ENCODE measurements at regions not wholly inside any gene's neighbourhood (a gene's known extent, or its start where the extent isn't known, plus 50 kb on each side); places are given as distances from the start of the nearest gene placed in this dataset.
"Not testable (repeated sequence)": the region's sequence is repeated elsewhere in the genome, so short reads cannot be mapped to it uniquely, and the experiment has no call there.

GRCh38 chr1:234956821-234957329 lies 171.8 kb downstream of the TOMM20 start:
- DNase-seq: peak; percentile 89

DNA sequence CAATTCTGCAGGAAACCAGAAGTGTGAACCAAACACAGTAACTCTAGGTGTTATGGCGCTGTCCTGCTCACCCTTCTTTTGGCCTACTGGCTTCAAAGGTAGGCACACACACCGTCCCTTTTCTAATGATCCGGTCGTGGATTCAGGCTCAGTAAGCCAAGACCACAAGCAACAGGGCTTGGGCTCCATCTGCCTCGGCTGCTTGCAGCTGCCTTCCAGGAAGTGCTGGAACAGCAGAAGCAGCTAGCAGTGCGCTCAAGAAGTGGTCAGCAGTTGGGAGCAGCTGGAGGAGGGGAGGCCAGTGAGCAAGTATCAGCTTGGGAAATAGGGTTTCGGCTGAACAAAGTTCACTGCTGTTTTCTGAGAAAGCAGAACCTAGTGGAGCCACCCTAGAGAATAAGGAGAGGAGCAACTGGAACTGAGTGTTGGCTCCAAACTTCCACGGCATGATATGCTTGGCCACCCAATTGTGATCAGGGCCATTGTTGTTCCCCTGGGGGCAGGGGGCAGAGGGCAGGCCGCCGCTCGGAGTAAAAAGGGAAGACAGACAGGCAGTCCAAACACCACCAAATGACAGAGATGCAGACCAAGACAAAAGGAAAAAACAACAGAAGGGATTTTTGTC lies 173.4 kb downstream of the TOMM20 start:
- DNase-seq: no peak

DNA sequence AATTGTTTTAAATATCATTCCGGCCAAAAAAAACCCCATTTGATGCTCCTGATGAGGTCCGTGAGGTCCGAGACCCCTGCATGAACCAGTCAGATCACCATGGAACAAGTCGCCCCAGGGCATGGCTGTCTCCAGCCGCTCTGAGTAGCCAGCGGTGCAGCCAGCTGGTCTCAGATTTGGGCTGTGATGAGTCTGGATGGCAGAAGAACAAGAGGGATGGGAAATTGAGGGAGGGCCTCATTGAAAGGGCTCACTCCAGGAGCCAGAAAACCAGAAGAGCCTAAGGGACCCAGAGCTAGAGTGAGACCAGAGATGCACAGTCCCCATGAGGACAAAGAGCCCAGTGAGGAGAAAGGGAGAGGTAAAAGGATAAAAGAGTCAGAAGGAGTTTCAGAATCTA lies 174.0 kb downstream of the TOMM20 start:
- no peak for DNase-seq

DNA sequence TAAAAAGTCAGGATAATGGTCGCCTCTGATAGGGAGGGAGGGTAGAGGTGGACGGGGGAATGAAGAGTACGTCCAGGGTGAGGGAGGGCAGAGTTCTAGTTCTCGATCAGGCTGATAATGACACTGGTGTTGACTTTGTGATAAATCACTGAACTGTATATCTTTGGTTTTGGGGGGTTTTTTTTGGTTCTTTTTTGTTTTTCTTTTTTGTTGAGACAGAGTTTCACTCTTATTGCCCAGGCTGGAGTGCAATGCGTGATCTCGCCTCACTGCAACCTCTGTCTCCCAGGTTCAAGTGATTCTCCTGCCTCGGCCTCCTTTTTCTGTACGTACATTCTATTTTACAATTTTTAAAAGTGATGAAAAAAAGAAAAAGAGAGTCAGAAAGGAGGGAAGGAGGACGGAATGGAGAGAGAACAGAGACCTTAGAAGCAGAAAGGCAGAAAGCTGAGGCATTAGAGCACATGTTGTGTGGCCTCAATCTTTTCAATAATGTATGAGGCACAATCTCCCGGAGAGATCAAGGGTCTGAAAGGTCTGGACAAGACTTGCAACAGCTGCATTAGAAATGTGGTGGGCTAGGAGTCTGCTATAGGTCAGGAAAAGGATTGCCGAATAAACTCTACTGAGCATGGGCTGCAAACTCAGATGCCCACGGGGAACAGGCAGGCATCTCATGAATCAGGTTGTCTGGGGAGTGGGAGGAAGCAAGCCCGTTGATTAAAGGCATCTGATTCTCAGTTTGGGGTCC lies 174.8 kb downstream of the TOMM20 start:
- no peak for DNase-seq

- DNase-seq: no peak
Observed at GRCh38 chr1:234950598-234950997, 178.0 kb downstream of the TOMM20 start.

DNA sequence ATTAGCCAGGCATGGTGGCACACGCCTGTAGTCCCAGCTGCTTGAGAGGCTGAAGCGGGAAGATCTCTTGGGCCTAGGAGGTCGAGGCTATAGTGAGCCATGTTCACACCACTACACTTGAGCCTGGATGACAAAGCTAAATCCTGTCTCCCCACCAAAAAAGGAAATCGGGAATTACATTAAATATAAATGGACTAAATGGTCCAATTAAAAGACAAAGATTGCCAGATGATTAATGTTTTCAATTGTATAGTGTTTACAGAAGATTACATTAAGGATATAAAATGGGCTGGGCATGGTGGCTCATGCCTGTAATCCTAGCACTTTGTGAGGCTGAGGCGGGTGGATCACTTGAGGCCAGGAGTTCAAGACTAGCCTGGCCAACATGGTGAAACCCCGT lies 179.1 kb downstream of the TOMM20 start:
- DNase-seq: not testable (repeated sequence)

GRCh38 chr1:234944439-234945344 lies 183.9 kb downstream of the TOMM20 start:
- no peak for DNase-seq

DNA sequence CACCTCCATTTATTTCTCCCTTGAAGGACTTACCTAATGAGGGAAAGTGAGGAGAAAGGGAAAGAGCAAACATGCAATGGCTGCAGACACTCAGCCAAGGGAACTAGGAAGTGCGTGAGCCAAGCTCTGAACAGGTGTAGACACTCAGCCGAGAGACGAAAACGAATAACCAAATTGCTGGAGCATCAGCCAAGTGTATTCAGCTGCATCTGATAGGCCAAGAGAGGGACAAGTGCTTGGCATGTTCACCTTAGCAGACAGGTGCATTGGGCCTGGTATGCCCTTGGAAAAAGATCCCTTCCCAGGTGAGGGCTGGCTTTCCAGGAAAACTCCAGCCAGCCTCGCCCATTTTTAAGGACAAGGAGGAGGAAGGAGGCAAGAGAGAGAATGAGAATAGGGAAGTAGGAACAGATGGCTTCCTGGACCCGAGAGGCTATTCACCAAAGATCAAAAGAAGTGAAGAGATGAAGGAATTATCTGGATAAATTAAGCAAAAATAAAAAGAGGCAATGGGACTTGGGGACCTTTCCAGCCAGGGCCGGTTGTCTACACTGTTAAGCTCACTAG lies 184.7 kb downstream of the TOMM20 start:
- DNase-seq: no peak

GRCh38 chr1:234942879-234943506 lies 185.6 kb downstream of the TOMM20 start:
- no peak for DNase-seq

DNA sequence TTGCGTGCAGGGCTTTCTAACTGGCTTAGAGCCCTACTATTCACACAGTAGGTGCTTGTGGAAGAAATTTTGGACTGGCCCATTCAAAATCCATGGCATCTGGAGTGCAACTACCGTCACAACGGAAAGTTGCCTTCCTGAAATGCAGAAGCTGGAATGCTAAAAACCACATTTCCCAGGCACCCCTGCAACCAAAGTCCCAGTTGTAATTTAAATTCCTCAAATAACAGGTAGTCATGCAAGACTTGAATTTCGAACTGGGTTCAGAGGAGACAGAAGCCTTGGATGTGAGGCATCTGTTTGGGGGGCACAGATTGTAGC lies 186.7 kb downstream of the TOMM20 start:
- DNase-seq: no peak

DNA sequence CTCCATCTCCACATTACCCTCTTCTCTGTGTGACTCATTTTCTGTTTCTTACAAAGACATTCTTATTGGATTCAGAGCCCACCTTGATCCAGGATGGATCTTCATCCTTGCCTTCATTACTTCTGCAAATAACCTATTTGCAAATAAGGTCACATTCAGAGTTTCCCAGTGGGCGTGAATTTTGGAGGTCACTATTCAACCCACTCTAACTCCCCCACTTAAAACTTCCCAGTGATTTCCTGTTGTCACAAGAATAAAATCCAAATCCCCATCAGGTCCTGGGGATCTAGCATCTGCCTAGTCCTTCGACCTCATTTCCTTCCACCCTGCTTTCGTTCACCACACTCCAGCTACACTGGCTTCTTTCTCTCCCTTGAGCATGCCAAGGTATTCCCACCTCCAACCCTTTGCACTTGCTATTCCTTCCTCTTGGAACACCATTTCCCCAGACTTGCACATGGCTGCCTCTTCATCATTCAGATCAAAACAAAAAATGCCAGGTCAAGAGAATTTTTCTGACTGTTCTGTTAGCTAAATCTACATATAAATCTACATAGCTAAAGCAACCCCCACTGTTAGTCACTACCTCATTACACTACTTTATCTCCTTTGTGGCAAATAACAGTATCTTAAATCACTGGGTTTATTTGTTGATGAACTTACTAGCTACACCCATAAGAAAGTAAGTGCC lies 187.2 kb downstream of the TOMM20 start:
- no peak for DNase-seq

DNA sequence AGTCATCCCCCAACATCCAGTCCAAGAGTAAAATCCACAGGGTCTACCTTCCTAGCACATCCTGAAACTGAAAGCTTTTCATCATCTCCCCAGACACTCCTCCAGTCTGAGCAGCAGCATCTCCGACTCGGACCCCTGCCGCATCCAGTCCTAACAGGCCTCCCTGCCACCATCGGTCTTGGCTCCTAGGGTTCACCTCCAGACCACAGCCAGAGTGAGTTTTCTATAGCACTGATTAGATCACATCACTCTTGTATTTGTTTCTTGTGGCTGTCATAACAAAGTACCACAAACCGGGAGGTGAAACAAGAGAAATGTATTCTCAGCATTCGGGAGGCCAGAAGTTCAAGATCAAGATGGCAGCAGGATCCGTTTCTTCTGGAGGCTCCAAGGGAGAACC lies 187.8 kb downstream of the TOMM20 start:
- no peak for DNase-seq

GRCh38 chr1:234938924-234939323 lies 189.7 kb downstream of the TOMM20 start:
- no peak for DNase-seq

DNA sequence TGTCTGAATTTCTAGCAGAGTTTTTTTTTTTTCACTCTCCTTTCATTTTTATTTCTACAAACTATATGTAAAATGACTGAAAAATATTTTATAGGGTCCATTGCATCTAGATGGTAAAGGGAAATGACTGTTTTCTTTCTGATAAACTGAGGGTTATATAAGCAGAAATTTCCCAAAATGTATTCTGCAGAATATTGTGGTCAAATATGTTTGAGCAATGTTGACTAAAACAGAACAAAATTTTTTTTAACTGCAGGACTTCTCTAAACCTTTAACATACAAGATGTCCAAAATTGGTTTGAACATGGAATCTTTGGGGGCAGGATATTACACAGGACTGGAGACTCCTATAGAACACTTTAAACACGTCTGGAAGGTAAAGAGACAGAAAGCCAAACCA lies 190.5 kb downstream of the TOMM20 start:
- no peak for DNase-seq

GRCh38 chr1:234936612-234937389 lies 191.8 kb downstream of the TOMM20 start:
- no peak for DNase-seq

GRCh38 chr1:234934611-234935033 lies 194.0 kb downstream of the TOMM20 start:
- DNase-seq: no peak

DNA sequence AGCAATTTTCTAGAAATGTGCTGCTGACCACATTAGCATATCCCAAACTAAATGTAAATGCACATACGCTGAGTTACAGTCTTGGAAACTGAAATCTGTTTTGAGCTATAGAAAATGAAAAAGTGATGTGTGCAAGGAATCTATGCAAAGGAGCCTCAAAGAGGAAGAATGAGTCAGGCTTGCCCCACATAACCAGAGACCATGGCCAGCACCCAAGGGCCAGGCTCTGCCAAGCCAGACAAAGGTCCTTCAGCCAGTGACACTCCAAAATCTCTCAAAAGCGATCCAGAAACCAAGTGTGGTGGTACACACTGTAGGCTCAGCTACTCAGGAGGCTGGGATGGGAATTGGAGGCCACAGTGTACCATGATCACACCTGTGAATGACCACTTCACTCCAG lies 195.2 kb downstream of the TOMM20 start:
- DNase-seq: no peak

GRCh38 chr1:234932511-234933430 lies 195.9 kb downstream of the TOMM20 start:
- no peak for DNase-seq

DNA sequence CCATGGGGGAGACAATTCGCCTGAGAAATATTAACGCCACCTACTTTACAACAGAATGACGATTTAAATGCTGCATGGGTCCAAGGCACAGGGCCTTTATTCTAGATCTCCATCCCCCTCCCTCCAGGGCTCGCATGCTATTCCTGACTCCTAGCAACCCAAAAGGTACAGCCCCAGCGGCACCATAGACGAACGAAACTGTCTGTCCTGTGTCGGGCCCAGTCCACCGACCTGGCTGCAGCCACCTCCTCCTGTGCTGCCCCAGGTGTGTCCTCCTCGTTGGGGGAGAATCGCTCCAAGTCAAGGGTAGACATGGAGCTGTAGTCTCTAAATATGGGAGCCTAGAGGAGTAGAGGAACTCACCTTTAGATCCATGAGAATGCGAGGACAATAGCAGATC lies 196.5 kb downstream of the TOMM20 start:
- no peak for DNase-seq

DNA sequence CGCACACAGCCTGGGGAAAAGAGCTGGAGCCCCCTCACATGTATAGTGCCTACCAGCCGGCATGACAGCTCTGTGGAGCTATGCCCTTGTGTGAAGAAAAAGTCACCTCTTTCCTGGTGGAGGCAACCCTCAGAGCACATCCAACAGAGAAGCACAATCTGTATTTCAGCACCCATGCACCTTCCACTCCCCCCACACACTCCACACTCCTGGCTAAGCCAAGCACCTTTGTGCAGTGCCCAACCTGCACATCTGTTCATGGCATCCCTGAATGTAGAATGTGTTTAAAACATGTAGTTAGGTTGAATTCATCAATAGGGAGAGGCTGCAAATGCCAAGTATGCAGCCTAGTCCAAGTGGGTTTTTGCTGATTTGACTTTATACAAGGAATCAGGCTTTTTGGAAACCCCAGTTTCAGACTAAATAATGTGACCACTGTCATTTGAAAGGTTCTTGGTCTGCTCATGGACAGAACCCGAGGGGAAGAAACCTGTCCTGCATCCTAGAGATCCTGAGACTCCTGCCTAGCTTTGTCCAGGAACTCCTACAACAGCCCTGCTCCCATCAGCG lies 197.1 kb downstream of the TOMM20 start:
- DNase-seq: no peak

Measured in NCI-H1436 treated with DMSO at 0.1 percent for 48 hours (cell line).